ENCODE measurements at regions not wholly inside any gene's neighbourhood (a gene's known extent, or its start where the extent isn't known, plus 50 kb on each side); places are given as distances from the start of the nearest gene placed in this dataset.

DNA sequence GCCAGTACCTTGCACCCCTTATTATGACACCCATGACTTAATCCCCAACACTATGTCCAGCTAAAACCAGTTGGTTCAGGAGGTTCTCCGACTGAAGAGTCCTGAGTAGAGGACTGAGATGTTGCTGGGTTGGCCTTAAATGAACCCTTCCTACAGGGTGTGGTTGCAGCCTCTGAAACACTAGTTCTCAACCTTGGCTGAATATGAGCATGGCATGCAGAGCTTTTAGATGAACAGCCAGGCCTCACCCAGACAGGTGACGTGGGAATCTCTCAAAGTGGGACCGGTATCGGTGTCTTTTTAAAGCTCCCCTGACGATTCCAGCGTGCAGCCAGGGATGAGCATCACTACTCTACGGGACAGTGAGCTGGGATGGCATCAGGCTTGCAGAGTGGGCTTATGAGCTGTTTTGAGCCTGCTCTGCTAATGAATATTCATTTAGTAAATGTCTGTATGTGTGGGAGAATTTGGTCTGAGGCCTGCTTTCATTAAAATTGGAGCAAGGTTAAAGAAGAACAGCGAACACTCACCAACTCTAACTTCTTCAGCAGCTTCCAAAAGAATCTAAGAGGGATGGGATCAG lies 79.7 kb upstream of the PRICKLE2 start:
- no peak for TF ChIP-seq EZH2 (IDR thresholded peaks at IDR 0.05; ENCODE audit: low read length, missing control alignments)
- no peak for TF ChIP-seq CTCF (conservative IDR thresholded peaks at IDR 0.05 in 1 of 2, IDR thresholded peaks at IDR 0.05 in 1 of 2; ENCODE audit: low read depth in 1 of 2, low read length in 2 of 2)
